HG02943 (cell line): ENCODE measurements at regions not wholly inside any gene's neighbourhood (a gene's known extent, or its start where the extent isn't known, plus 50 kb on each side); places are given as distances from the start of the nearest gene placed in this dataset.

Experiments used
- ATAC-seq: cut with Tn5 transposase; IDR thresholded peaks from one replicate; pipeline ENCODE4 v1.9.1; 2021; ENCODE audit warnings: mild to moderate bottlenecking, low read depth, moderate library complexity; ENCODE audit not compliant: unreplicated experiment

DNA sequence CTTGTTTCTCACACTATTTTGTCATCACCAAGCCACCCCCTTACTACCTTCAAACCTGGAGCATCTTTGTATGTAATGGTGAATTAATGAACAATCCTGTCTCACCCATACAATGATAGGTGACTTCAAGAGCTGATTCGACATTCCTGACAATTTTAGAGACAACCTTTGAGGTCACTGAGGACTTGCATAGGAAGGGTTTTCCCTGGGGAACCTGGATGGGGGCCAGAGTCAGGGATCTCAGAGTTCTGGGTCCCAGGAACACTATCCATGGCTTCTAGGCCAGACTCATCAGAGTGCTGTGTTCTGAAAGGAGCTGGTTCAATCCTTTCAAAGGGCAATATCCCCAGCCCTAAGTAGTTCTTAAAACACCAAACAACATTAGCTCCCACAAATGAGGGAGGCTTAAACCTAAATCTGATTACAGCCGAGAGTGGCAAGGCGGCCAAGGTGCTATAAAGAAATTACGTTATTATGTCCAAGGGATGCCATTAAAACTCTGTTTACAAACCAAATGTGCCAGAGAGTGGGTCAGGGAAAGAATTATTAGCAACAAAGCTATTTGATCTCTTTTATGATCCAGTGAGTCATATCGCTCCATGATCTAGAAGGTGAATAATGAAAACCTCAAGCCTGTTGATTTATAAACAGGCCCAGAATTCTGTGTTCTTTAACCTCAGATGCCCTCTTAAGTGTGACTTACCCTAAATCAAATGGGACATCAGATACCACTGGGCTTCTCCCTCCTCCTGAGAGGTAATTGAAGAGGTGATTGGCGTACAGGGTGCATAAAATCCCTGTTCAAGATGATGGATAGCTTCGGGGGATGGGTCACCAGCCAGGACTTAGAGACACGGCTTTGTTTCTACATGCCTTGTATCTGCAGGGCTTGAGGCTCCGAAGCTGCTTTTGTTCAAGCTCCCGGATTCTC lies 230.2 kb upstream of the TBX3 start:
- no peak for ATAC-seq

- ATAC-seq = no peak
These were observed 228.8 kb upstream of the TBX3 start for GRCh38 chr12:114912811-114913210.

- no peak for ATAC-seq
These were observed 227.2 kb upstream of the TBX3 start for GRCh38 chr12:114911196-114911595.

DNA sequence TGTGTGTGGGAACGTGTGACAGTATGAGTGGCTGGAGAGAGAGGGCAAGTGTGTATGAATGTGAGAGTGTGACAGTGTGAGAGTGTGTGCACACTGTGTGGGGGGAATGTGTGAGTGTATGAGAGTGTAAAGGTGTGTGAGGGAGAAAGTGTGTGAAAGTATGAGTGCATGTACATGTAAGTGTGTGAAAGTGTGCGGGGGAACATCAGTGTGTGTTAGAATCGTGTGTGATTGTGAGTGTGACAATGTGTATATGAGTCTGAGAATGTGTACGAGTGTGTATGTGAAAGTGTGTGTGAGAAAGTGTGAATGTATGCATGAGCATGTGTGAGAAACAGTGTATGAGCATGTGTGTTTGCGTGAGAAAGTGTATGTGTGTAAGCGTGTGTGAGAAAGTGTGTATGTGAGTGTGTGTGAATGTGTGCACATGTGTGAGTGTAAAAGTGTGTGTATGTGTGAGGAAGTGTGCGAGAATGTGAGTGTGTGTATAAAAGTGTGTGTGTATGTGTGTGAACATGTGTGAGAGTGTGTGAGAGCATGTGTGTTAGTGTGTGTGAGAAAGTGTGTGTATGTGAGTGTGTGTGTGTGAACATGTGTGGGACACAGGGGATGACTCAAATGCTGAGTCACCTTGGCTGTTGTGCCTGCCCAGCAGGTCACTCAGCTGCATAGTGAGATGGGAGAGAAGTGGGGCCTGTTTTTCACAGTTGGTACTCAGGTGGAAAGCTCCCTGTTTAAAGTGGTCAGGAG lies 220.5 kb upstream of the TBX3 start:
- ATAC-seq = no peak

- no peak for ATAC-seq
These were observed 219.2 kb upstream of the TBX3 start for GRCh38 chr12:114903083-114903691.

- ATAC-seq = no peak
These were observed 218.7 kb upstream of the TBX3 start for GRCh38 chr12:114902665-114903064.

GRCh38 chr12:114901316-114901715 lies 217.3 kb upstream of the TBX3 start:
- no peak for ATAC-seq

DNA sequence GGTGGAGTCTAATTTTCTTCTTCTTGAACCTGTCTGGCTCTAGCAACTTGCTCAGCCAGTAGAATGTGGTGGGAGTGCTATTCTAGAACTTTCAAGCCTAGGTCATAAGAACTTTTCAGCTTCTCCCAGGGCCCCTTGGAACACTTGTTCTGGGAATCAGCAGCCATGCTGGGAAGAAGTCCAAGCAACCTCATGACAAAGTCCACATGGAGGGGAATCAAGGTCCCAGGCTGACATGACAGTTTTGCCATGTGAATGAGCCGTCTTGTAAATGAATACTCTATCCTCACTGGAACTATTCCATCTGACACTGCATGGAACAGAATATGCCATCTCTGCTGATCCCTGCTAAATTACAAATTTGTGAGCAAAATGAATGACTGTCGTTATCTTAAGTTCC lies 214.2 kb upstream of the TBX3 start:
- ATAC-seq = no peak

DNA sequence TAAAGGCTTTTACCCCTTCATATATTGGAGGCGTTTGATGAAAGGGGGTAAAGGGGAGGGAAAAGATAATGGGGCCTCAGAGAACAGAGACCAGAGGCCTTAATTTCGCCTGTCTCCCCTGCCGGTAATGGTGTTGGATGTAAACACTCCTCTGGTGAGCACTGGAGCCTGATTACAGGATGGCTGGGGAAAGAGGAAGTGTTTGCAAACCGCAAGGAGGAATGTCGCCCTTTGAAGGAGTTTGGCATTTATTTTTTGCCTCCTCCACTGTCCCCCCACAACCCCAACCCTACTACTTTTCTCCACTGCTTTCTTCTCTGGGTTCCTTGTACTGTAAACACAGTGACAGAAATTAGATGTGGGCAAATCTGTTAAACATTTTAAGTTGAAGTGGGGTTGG lies 211.9 kb upstream of the TBX3 start:
- no peak for ATAC-seq

GRCh38 chr12:114895081-114895480 lies 211.1 kb upstream of the TBX3 start:
- ATAC-seq = no peak

- ATAC-seq = no peak
These were observed 210.1 kb upstream of the TBX3 start for GRCh38 chr12:114894076-114894475.

GRCh38 chr12:114888928-114889584 lies 205.1 kb upstream of the TBX3 start:
- no peak for ATAC-seq

- no peak for ATAC-seq
These were observed 204.5 kb upstream of the TBX3 start for GRCh38 chr12:114888448-114888847.

GRCh38 chr12:114885501-114885900 lies 201.5 kb upstream of the TBX3 start:
- no peak for ATAC-seq

- no peak for ATAC-seq
These were observed 200.6 kb upstream of the TBX3 start for GRCh38 chr12:114884575-114884974.

GRCh38 chr12:114882083-114882482 lies 198.1 kb upstream of the TBX3 start:
- no peak for ATAC-seq

GRCh38 chr12:114879354-114879753 lies 195.4 kb upstream of the TBX3 start:
- ATAC-seq = no peak

GRCh38 chr12:114878781-114879180 lies 194.8 kb upstream of the TBX3 start:
- no peak for ATAC-seq

- ATAC-seq = no peak
These were observed 193.1 kb upstream of the TBX3 start for GRCh38 chr12:114876968-114877680.

DNA sequence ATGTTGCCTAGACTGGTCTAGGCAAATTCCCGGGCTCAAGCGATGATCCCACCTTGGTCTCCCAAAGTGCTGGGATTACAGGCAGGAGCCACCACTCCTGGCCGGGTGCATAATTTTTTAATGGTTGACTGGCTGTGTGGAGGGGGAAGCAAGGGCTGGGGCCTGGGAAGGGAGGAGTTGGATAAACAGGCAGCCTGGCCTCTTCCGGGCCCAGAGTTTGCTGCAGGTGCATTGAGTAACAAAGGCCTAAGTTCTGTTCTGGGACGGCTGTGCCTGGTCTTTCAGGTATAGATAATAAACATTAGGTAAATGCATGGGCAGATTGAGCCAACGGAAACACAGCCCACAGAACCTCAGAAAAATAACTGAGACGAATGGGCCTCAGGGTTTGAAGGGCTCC lies 191.3 kb upstream of the TBX3 start:
- ATAC-seq = no peak
